Fibroblast of the aortic adventitia (primary cell): ENCODE measurements at regions not wholly inside any gene's neighbourhood (a gene's known extent, or its start where the extent isn't known, plus 50 kb on each side); places are given as distances from the start of the nearest gene placed in this dataset.
A peak's percentile ranks its signal among the peaks of the same experiment; 100 is the strongest.
"Not testable (repeated sequence)": the region's sequence is repeated elsewhere in the genome, so short reads cannot be mapped to it uniquely, and the experiment has no call there.

ENCODE experiments used
- DNase-seq: peaks from one replicate; pipeline ENCODE4 v3.0.0-alpha.2; 2010; ENCODE audit warnings: low read depth
- H3K4me3 ChIP-seq: 2 replicates; pipeline ENCODE4 v1.5.1; 2011; ENCODE audit warnings: low read depth, mild to moderate bottlenecking, control low read depth, low read length, moderate library complexity
- TF ChIP-seq, protein P1 (sequence below): IDR thresholded peaks from 2 replicates; pipeline ENCODE4 v1.5.1; 2011; ENCODE audit warnings: mild to moderate bottlenecking, low read length, control low read depth, inconsistent platforms; ENCODE audit not compliant: insufficient read depth

DNA sequence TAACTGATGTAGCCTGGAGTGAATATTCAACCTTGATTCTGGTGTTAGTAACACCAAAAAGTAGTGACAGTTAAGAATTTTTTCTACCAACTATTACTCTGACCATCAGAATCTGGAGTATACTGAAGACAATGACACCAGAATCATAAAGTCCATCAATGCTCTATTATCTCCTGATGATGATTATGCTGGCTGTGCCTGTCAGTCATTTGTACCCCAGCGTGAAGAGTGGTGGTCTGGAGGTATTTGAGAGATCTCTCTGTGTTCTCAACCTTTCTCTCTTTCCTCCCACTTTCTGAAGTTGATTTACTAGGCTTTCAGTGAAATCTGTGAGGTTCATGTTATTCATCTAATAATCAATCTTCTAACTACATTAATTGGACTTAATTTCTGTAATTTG, 615.4 kb downstream of the SLC16A7 start:
- TF ChIP-seq, protein P1, sequence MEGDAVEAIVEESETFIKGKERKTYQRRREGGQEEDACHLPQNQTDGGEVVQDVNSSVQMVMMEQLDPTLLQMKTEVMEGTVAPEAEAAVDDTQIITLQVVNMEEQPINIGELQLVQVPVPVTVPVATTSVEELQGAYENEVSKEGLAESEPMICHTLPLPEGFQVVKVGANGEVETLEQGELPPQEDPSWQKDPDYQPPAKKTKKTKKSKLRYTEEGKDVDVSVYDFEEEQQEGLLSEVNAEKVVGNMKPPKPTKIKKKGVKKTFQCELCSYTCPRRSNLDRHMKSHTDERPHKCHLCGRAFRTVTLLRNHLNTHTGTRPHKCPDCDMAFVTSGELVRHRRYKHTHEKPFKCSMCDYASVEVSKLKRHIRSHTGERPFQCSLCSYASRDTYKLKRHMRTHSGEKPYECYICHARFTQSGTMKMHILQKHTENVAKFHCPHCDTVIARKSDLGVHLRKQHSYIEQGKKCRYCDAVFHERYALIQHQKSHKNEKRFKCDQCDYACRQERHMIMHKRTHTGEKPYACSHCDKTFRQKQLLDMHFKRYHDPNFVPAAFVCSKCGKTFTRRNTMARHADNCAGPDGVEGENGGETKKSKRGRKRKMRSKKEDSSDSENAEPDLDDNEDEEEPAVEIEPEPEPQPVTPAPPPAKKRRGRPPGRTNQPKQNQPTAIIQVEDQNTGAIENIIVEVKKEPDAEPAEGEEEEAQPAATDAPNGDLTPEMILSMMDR: no peak
- no peak overlapping the region for H3K4me3 ChIP-seq
- no peak for DNase-seq

DNA sequence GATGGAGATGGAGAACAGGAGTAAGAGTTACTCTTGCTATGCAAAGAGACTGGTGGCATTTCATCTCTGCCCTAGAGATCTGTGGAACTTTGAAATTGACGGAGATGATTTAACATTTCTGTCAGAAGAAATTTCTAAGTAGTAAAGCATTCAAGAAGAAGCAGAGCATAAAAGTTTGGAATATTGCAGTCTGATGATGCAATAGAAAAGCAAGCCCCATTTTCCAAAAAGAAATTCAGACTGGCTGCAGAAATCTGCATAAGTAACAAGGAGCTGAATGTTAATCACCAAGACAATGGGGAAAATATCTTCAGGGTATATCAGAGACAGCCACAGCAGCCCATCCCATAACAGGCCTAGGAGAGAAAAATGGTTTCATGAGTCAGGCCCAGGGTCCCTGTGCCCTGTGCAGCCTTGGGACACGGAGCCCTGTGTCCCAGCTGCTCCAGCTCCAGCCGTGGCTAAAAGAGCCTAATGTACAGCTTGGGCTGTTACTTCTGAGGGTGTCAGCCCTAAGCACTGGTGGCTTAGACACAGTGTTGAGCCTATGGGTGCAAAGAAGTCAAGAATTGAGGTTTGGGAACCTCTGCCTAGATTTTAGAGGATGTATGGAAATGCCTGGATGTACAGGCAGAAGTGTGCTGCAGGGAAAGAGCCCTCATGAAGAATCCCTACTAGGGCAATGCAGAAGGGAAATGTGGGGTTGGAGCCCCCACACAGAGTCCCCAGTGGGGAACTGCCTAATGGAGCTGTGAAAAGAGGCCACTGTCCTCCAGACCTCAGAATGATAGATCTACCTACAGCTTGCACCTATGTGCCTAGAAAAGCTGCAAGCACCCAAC, 616.6 kb downstream of the SLC16A7 start:
- H3K4me3 ChIP-seq: no peak overlapping the region
- TF ChIP-seq, protein P1: no peak
- peak; percentile 18 for DNase-seq

DNA sequence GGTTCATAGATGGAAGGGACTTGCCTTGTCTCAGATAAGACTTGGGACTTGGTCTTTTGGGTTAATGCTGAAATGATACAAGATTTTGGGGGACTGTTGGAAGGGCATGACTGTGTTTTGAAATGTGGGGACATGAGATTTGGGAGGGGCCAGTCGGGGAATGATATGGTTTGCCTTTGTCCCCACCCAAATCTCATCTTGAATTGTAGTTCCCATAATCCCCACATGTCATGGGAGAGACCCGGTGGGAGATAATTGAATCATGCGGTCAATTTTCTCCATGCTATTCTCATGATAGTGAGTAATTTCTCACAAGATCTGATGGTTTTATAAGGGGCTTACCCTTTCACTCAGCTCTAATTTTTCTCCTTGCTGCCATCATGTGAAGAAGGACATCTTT, 617.4 kb downstream of the SLC16A7 start:
- DNase-seq, H3K4me3 ChIP-seq: not testable (repeated sequence)

DNA sequence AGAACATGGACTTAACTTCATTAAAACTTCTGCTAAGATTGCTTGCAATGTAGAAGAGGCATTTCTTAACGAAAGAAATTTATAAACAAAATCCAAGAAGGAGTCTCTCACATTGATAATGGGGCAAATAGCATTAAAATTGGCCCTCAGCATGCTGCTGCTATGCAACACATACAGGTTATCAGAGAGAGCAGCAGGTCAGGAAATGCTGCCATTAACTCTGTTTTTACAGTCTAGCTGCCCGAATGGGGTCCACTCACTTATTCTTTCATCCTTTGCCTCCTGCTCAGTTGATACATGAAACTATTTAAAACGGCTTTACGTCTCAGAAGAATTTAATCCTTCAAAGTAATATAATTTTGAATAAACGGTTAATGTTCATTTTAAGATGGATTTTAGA, 620.4 kb downstream of the SLC16A7 start:
- no peak for DNase-seq
- H3K4me3 ChIP-seq: no peak overlapping the region
- TF ChIP-seq, protein P1: no peak

DNA sequence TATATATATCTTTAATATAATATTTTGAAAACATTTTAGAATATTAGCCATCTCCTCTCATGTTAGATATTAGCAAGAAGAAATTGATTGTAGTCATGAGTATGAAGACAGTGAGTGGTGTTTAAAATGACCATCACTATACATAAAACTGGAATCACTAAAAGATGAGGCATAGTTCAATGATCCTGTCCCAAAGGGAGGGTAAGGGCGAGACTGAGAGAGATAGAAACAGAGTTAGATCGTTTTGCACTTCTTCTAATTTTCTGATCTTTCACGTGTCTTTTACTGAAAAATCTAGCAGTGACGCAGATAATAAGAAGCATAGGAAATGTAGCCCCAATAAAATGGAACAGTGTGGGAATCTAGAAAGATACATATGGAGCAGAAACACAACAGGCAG, 627.4 kb downstream of the SLC16A7 start:
- TF ChIP-seq, protein P1: no peak

DNA sequence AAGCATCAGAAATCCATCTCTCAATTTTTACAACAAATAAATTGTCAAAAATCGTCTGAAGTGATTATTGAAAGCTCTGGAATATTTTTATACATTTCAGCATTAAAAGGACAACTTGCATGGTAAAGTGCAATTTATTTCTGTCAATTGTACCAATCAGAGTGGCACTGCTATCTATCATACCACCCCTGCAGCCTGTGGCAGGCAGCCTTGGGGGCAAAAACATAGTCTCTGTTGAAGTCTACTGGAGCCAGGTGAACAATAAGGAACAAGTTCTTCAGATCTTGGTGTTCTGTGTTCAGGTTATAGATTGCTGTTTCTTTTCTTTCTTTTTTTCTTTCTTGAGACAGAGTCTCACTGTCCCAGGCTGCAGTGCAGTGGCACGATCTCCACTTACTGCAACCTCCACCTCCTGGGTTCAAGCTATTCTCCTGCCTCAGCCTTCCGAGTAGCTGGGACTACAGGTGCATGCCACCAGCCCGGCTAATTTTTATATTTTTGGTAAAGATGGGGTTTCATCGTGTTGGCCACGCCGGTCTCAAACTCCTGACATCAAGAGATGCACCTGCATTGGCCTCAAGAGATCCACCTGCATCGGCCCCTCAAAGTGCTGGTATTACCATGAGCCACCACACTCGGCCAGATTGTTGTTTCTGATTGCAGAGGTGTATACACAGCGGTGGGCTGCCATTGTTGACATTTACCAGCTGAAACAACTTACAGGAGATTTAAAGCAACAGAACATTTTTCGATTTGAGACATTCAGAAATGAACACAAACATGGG, 629.6 kb downstream of the SLC16A7 start:
- no peak overlapping the region for H3K4me3 ChIP-seq
- DNase-seq: no peak
- TF ChIP-seq, protein P1: no peak

More for the DNA sequence above, 627.4 kb downstream of the SLC16A7 start:
- H3K4me3 ChIP-seq: no peak overlapping the region
- no peak for DNase-seq

DNA sequence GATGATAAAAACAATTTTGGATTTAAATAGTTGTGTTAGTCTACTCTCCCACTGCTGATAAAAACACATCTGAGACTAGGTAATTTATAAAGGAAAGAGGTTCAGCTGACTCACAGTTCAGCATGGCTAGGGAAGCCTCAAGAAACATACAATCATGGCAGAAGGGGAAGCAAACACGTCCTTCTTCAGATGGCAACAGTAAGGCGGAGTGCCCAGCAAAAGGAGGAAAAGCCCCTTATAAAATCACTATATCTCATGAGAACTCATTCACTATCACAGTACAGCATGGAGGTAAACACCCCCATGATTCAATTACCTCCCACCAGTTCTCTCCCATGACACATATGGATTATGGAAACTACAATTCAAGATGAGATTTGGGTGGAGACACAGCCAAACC, 632.1 kb downstream of the SLC16A7 start:
- TF ChIP-seq, protein P1: no peak
- no peak for DNase-seq
- H3K4me3 ChIP-seq: no peak overlapping the region
